Panc1 (cell line): ENCODE measurements at regions not wholly inside any gene's neighbourhood (a gene's known extent, or its start where the extent isn't known, plus 50 kb on each side); places are given as distances from the start of the nearest gene placed in this dataset.

Experiments used
- ATAC-seq: fragments of 200-7000 bp; cut with Tn5 transposase; 2 replicates; pipeline ENCODE4 v1.9.1; 2020; ENCODE audit warnings: mild to moderate bottlenecking, moderate library complexity
- BruUV-seq: library from RNA; stranded (reverse); fragments of 400-500 nt; replicated peaks from 2 replicates; lab custom pipeline; 2021; lab: Mats Ljungman, UMichigan
- CTCF ChIA-PET: fragments of 300-600 bp; sonication (Branson Sonifier 250); formaldehyde crosslinking; loops from one replicate; lab custom pipeline; 2022; ENCODE audit warnings: antibody characterized with exemption; lab: Charles Lee
- POLR2A ChIA-PET: fragments of 300-600 bp; sonication (Branson Sonifier 250); formaldehyde crosslinking; loops from one replicate; lab custom pipeline; 2022; ENCODE audit warnings: antibody characterized with exemption; lab: Charles Lee
- DNase-seq: peaks from one replicate; pipeline ENCODE4 v3.0.0-alpha.2; 2010; ENCODE audit warnings: low read depth, low spot score
- H3K27ac ChIP-seq: 2 replicates; pipeline ENCODE4 v1.5.1; 2011; ENCODE audit warnings: mild to moderate bottlenecking, low read length, inconsistent platforms
- H3K27me3 ChIP-seq: fragments of 200-500 bp; sonication (Bioruptor generic); 2 replicates; pipeline ENCODE4 v1.6.0; 2014; ENCODE audit warnings: low read length, inconsistent platforms; ENCODE audit not compliant: control insufficient read depth, insufficient read depth
- H3K36me3 ChIP-seq: fragments of 200-500 bp; sonication (Bioruptor generic); 2 replicates; pipeline ENCODE4 v1.5.1; 2014; ENCODE audit warnings: inconsistent platforms, mild to moderate bottlenecking, low read length, moderate library complexity; ENCODE audit not compliant: control insufficient read depth, insufficient read depth
- H3K4me1 ChIP-seq: 2 replicates; pipeline ENCODE4 v1.5.1; 2011; ENCODE audit warnings: inconsistent platforms, mild to moderate bottlenecking, low read length, moderate library complexity; ENCODE audit not compliant: control insufficient read depth, insufficient read depth
- H3K4me3 ChIP-seq, 2 experiments: 2 replicates each; pipeline ENCODE4 v1.5.1; 2011 to 2012; ENCODE audit warnings: low read depth in 2 of 2, low read length in 2 of 2, mild to moderate bottlenecking in 2 of 2, inconsistent platforms in 1 of 2, moderate library complexity in 1 of 2
- H3K9me3 ChIP-seq: fragments of 200-500 bp; sonication (Bioruptor generic); 2 replicates; pipeline ENCODE4 v1.5.1; 2014; ENCODE audit warnings: low read depth, mild to moderate bottlenecking, inconsistent platforms, low read length, moderate library complexity; ENCODE audit not compliant: control insufficient read depth, insufficient read depth
- POLR2AphosphoS5 ChIP-seq: IDR thresholded peaks from 2 replicates; pipeline ENCODE4 v1.6.1; 2012; ENCODE audit warnings: mild to moderate bottlenecking, low read depth, low read length, moderate library complexity
- SIN3A ChIP-seq: IDR thresholded peaks from 2 replicates; pipeline ENCODE4 v1.6.1; 2012; ENCODE audit warnings: low read depth, mild to moderate bottlenecking, low read length, moderate library complexity, borderline replicate concordance; ENCODE audit not compliant: insufficient read depth
- TCF7L2 ChIP-seq: IDR thresholded peaks from 2 replicates; pipeline ENCODE4 v1.6.1; 2011; ENCODE audit warnings: mild to moderate bottlenecking, low read depth, low read length, inconsistent platforms
- in situ Hi-C: cut with HindIII; loops from 2 replicates; pipeline ENCODE4 v1.10.0; 2016; ENCODE audit warnings: low sequenced_read_pairs, low pct_unique_long_range_greater_than_20kb
- intact Hi-C: fragments of 100-400 bp; cut with micrococcal nuclease; formaldehyde crosslinking; loops from one replicate; pipeline ENCODE4 v1.10.0; 2022; ENCODE audit not compliant: unreplicated experiment
- TF ChIP-seq, protein P1 (sequence below): fragments of 450-650 bp; IDR thresholded peaks from 2 replicates; pipeline ENCODE4 v1.5.1; 2017; ENCODE audit warnings: mild to moderate bottlenecking
- TF ChIP-seq, protein P2 (sequence below), 2 experiments: IDR thresholded peaks; 2 replicates each; pipeline ENCODE4 v1.6.1; 2011 to 2012; ENCODE audit warnings: low read depth in 2 of 2, control low read depth in 1 of 2, low read length in 1 of 2, mild to moderate bottlenecking in 1 of 2, moderate library complexity in 1 of 2; ENCODE audit not compliant: insufficient read depth in 1 of 2

- CTCF ChIA-PET, result interaction anchor here (1.4 to 3.2 kb wide), 2 partner anchors 9 to 103 kb away, joined by 5 to 11 read pairs; no protein-coding TSS in a partner anchor
- no peak overlapping the region for H3K27ac ChIP-seq
- POLR2A ChIA-PET, result no interaction called here
- H3K9me3 ChIP-seq, result no peaks in the 10 kb centered on the region
- no peak overlapping the region for H3K4me3 ChIP-seq
- peak; percentile 45 for DNase-seq
- H3K4me1 ChIP-seq, result no peaks in the 10 kb centered on the region
- intact Hi-C loops, result loop anchor here (10.0 kb wide), 2 partner anchors 118 to 228 kb away; no protein-coding TSS in a partner anchor
- in situ Hi-C loops, result no loop called here
- no peaks in the 10 kb centered on the region for H3K36me3 ChIP-seq
- BruUV-seq, result no TSS peak
- peak; percentile 91 for ATAC-seq
- TF ChIP-seq SIN3A, result no peak
- TF ChIP-seq, protein P1, sequence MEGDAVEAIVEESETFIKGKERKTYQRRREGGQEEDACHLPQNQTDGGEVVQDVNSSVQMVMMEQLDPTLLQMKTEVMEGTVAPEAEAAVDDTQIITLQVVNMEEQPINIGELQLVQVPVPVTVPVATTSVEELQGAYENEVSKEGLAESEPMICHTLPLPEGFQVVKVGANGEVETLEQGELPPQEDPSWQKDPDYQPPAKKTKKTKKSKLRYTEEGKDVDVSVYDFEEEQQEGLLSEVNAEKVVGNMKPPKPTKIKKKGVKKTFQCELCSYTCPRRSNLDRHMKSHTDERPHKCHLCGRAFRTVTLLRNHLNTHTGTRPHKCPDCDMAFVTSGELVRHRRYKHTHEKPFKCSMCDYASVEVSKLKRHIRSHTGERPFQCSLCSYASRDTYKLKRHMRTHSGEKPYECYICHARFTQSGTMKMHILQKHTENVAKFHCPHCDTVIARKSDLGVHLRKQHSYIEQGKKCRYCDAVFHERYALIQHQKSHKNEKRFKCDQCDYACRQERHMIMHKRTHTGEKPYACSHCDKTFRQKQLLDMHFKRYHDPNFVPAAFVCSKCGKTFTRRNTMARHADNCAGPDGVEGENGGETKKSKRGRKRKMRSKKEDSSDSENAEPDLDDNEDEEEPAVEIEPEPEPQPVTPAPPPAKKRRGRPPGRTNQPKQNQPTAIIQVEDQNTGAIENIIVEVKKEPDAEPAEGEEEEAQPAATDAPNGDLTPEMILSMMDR, result peak; percentile 90
- H3K27me3 ChIP-seq, result no peaks in the 10 kb centered on the region
These were observed 179.2 kb upstream of the ZBED5 start for GRCh38 chr11:11036848-11037732.

DNA sequence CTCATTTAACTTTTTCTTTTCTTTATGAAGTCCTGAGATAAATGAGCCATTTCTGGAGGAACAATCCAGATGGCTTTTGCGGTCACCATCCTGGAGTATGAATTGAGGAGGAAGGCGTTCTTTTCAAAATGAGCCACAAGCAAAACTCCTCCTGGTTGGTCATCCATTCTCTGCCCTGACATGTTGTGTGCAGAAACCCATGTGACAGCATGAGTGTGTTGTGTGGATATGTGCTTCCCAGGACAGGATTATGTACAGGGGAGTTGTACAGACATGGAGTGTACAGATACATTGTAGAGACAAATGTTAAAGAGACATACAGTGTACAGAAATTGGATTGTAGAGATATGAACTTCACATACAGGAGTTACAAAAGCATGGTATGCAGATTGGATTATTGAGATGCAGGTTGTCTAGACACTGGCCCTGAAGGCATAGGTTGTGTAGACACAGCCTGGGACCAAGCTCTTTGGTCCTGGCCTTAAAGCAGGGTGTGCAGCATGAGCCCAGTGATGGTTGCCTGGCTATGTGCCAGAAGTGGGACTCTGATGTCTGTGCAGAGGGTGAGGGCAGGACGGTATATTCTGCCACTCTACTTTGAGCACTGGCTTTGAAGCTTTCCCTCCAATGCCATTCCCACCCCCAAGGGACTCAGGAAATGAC lies 178.5 kb upstream of the ZBED5 start:
- H3K27me3 ChIP-seq, result no peaks in the 10 kb centered on the region
- DNase-seq, result no peak
- no TSS peak for BruUV-seq
- no peak overlapping the region for H3K27ac ChIP-seq
- no peaks in the 10 kb centered on the region for H3K36me3 ChIP-seq
- no peak overlapping the region for H3K4me3 ChIP-seq
- H3K4me1 ChIP-seq, result no peaks in the 10 kb centered on the region
- TF ChIP-seq, protein P1, result no peak
- no peak for TF ChIP-seq POLR2AphosphoS5
- no peak for TF ChIP-seq TCF7L2
- no peak for TF ChIP-seq SIN3A
- TF ChIP-seq, protein P2, sequence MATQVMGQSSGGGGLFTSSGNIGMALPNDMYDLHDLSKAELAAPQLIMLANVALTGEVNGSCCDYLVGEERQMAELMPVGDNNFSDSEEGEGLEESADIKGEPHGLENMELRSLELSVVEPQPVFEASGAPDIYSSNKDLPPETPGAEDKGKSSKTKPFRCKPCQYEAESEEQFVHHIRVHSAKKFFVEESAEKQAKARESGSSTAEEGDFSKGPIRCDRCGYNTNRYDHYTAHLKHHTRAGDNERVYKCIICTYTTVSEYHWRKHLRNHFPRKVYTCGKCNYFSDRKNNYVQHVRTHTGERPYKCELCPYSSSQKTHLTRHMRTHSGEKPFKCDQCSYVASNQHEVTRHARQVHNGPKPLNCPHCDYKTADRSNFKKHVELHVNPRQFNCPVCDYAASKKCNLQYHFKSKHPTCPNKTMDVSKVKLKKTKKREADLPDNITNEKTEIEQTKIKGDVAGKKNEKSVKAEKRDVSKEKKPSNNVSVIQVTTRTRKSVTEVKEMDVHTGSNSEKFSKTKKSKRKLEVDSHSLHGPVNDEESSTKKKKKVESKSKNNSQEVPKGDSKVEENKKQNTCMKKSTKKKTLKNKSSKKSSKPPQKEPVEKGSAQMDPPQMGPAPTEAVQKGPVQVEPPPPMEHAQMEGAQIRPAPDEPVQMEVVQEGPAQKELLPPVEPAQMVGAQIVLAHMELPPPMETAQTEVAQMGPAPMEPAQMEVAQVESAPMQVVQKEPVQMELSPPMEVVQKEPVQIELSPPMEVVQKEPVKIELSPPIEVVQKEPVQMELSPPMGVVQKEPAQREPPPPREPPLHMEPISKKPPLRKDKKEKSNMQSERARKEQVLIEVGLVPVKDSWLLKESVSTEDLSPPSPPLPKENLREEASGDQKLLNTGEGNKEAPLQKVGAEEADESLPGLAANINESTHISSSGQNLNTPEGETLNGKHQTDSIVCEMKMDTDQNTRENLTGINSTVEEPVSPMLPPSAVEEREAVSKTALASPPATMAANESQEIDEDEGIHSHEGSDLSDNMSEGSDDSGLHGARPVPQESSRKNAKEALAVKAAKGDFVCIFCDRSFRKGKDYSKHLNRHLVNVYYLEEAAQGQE (IDR thresholded peaks at IDR 0.05; ENCODE audit: insufficient read depth in 1 of 2, low read depth in 2 of 2, low read length in 1 of 2), result no peak
- ChIA-PET POLR2A (no interaction called here), CTCF (interaction anchor here (0.7 to 3.2 kb wide), 3 partner anchors 8 to 207 kb away, joined by 3 to 11 read pairs (median 5); no protein-coding TSS in a partner anchor)
- ATAC-seq, result peak; percentile 52
- intact Hi-C loops (loop anchor here (10.0 kb wide), 2 partner anchors 118 to 228 kb away; no protein-coding TSS in a partner anchor), in situ Hi-C loops (no loop called here)
- no peaks in the 10 kb centered on the region for H3K9me3 ChIP-seq
